ENCODE measurements at regions not wholly inside any gene's neighbourhood (a gene's known extent, or its start where the extent isn't known, plus 50 kb on each side); places are given as distances from the start of the nearest gene placed in this dataset.

GRCh38 chr13:109368230-109368629, 418.2 kb downstream of the IRS2 start:
- DNase-seq (ENCODE audit: low spot score): no peak

GRCh38 chr13:109366525-109366924, 419.9 kb downstream of the IRS2 start:
- no peak for DNase-seq (ENCODE audit: low spot score)

- DNase-seq (ENCODE audit: low spot score): no peak
These were observed 423.0 kb downstream of the IRS2 start for GRCh38 chr13:109363431-109363830.

- DNase-seq (ENCODE audit: low spot score): no peak
These were observed 423.8 kb downstream of the IRS2 start for GRCh38 chr13:109362616-109363015.

- no peak for DNase-seq (ENCODE audit: low spot score)
These were observed 424.7 kb downstream of the IRS2 start for GRCh38 chr13:109361562-109362289.

- DNase-seq (ENCODE audit: low spot score): no peak
These were observed 428.5 kb downstream of the IRS2 start for GRCh38 chr13:109357751-109358471.

GRCh38 chr13:109355875-109356434, 430.4 kb downstream of the IRS2 start:
- no peak for DNase-seq (ENCODE audit: low spot score)

- DNase-seq (ENCODE audit: low spot score): no peak
These were observed 431.2 kb downstream of the IRS2 start for GRCh38 chr13:109355166-109355565.

- DNase-seq (ENCODE audit: low spot score): no peak
These were observed 435.1 kb downstream of the IRS2 start for GRCh38 chr13:109351236-109351635.

GRCh38 chr13:109348519-109349258, 437.7 kb downstream of the IRS2 start:
- no peak for DNase-seq (ENCODE audit: low spot score)

GRCh38 chr13:109346060-109346459, 440.3 kb downstream of the IRS2 start:
- DNase-seq (ENCODE audit: low spot score): no peak

- no peak for DNase-seq (ENCODE audit: low spot score)
These were observed 440.9 kb downstream of the IRS2 start for GRCh38 chr13:109345433-109345941.

- DNase-seq (ENCODE audit: low spot score): no peak
These were observed 441.7 kb downstream of the IRS2 start for GRCh38 chr13:109344552-109345157.

GRCh38 chr13:109336730-109337129, 449.7 kb downstream of the IRS2 start:
- no peak for DNase-seq (ENCODE audit: low spot score)

GRCh38 chr13:109333893-109334651, 452.3 kb downstream of the IRS2 start:
- no peak for DNase-seq (ENCODE audit: low spot score)

GRCh38 chr13:109332506-109333499, 453.6 kb downstream of the IRS2 start:
- DNase-seq (ENCODE audit: low spot score): no peak

- no peak for DNase-seq (ENCODE audit: low spot score)
These were observed 454.5 kb downstream of the IRS2 start for GRCh38 chr13:109331898-109332297.

- no peak for DNase-seq (ENCODE audit: low spot score)
These were observed 455.4 kb downstream of the IRS2 start for GRCh38 chr13:109331011-109331433.

GRCh38 chr13:109330123-109330522, 456.3 kb downstream of the IRS2 start:
- no peak for DNase-seq (ENCODE audit: low spot score)

- no peak for DNase-seq (ENCODE audit: low spot score)
These were observed 457.2 kb downstream of the IRS2 start for GRCh38 chr13:109329175-109329574.

All from kidney capillary endothelial cell (primary cell).